ENCODE measurements at regions not wholly inside any gene's neighbourhood (a gene's known extent, or its start where the extent isn't known, plus 50 kb on each side); places are given as distances from the start of the nearest gene placed in this dataset.

DNA sequence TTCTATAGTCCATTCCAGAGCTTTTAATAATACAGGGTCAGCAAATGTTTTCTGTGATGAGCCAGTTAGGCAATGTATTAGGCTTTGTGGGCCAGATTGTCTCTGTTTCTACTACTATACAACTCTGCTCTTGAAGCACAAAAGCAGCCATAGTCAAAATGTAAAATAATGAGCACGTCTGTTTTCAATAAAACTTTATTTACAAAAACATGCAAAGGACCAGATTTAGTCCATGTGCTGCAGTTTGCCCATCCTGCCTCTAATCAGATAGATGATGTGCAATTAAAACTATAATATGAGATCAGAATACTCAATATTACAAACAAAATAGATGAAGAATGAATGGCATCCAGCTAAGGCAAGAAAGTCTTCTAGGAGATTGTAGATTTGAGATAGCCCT is 127.8 kb upstream of the FRMPD4 start:
- TF ChIP-seq, protein P1, sequence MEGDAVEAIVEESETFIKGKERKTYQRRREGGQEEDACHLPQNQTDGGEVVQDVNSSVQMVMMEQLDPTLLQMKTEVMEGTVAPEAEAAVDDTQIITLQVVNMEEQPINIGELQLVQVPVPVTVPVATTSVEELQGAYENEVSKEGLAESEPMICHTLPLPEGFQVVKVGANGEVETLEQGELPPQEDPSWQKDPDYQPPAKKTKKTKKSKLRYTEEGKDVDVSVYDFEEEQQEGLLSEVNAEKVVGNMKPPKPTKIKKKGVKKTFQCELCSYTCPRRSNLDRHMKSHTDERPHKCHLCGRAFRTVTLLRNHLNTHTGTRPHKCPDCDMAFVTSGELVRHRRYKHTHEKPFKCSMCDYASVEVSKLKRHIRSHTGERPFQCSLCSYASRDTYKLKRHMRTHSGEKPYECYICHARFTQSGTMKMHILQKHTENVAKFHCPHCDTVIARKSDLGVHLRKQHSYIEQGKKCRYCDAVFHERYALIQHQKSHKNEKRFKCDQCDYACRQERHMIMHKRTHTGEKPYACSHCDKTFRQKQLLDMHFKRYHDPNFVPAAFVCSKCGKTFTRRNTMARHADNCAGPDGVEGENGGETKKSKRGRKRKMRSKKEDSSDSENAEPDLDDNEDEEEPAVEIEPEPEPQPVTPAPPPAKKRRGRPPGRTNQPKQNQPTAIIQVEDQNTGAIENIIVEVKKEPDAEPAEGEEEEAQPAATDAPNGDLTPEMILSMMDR (optimal IDR thresholded peaks at IDR 0.05 in 1 of 3, IDR thresholded peaks at IDR 0.05 in 1 of 3, conservative IDR thresholded peaks at IDR 0.05 in 1 of 3; ENCODE audit: extremely low read depth in 1 of 3, insufficient read depth in 2 of 3, low read length in 3 of 3), result no peak
- no peak for TF ChIP-seq EZH2 (IDR thresholded peaks at IDR 0.05; ENCODE audit: low read length)
